PC-3 (cell line): ENCODE measurements at regions not wholly inside any gene's neighbourhood (a gene's known extent, or its start where the extent isn't known, plus 50 kb on each side); places are given as distances from the start of the nearest gene placed in this dataset.

Source experiments
- CTCF ChIP-seq: fragments of 300-600 bp; sonication (generic); conservative IDR thresholded peaks from 2 replicates; pipeline ENCODE4 v1.5.1; 2017; ENCODE audit warnings: antibody characterized with exemption, low read depth, mild to moderate bottlenecking, low read length
- EZH2 ChIP-seq: fragments of 300-600 bp; sonication (generic); IDR thresholded peaks from one replicate; pipeline ENCODE4 v1.6.1; 2017; ENCODE audit warnings: antibody characterized with exemption, mild to moderate bottlenecking, low read length; ENCODE audit not compliant: unreplicated experiment
- EZH2phosphoT487 ChIP-seq: fragments of 300-600 bp; sonication (generic); IDR thresholded peaks from 2 replicates; pipeline ENCODE4 v1.6.1; 2018; ENCODE audit warnings: mild to moderate bottlenecking, antibody characterized with exemption, low read length, borderline replicate concordance

GRCh38 chr14:80109055-80109454 is 102.2 kb downstream of the DIO2 start:
- TF ChIP-seq CTCF (no peak), EZH2 (no peak), EZH2phosphoT487 (no peak)
